NCI-H446 (cell line): ENCODE measurements at regions not wholly inside any gene's neighbourhood (a gene's known extent, or its start where the extent isn't known, plus 50 kb on each side); places are given as distances from the start of the nearest gene placed in this dataset.
"Not testable (repeated sequence)": the region's sequence is repeated elsewhere in the genome, so short reads cannot be mapped to it uniquely, and the experiment has no call there.

Experiments
- DNase-seq, 2 experiments: peaks; one replicate each; lab custom pipeline; 2025; lab: John Stamatoyannopoulos, UW

- no peak for DNase-seq
Measured at GRCh38 chr6:156601152-156602065, 175.8 kb upstream of the ARID1B start.

- no peak for DNase-seq
Measured at GRCh38 chr6:156600678-156601077, 176.5 kb upstream of the ARID1B start.

- no peak for DNase-seq
Measured at GRCh38 chr6:156599978-156600590, 177.1 kb upstream of the ARID1B start.

- no peak for DNase-seq
Measured at GRCh38 chr6:156599366-156599765, 177.8 kb upstream of the ARID1B start.

GRCh38 chr6:156598855-156599180 lies 178.4 kb upstream of the ARID1B start:
- DNase-seq = no peak

- no peak for DNase-seq
Measured at GRCh38 chr6:156598071-156598854, 178.9 kb upstream of the ARID1B start.

GRCh38 chr6:156597095-156597494 lies 180.1 kb upstream of the ARID1B start:
- DNase-seq = no peak

GRCh38 chr6:156595476-156595875 lies 181.7 kb upstream of the ARID1B start:
- no peak for DNase-seq

GRCh38 chr6:156593893-156594292 lies 183.3 kb upstream of the ARID1B start:
- no peak for DNase-seq

- DNase-seq = no peak
Measured at GRCh38 chr6:156593127-156593526, 184.1 kb upstream of the ARID1B start.

- no peak for DNase-seq
Measured at GRCh38 chr6:156590482-156590881, 186.7 kb upstream of the ARID1B start.

- DNase-seq = no peak
Measured at GRCh38 chr6:156589281-156589680, 187.9 kb upstream of the ARID1B start.

- no peak for DNase-seq
Measured at GRCh38 chr6:156587751-156588301, 189.4 kb upstream of the ARID1B start.

- no peak for DNase-seq
Measured at GRCh38 chr6:156587071-156587470, 190.1 kb upstream of the ARID1B start.

GRCh38 chr6:156585859-156586258 lies 191.3 kb upstream of the ARID1B start:
- no peak for DNase-seq

- not testable (repeated sequence) for DNase-seq
Measured at GRCh38 chr6:156584121-156584520, 193.1 kb upstream of the ARID1B start.

- DNase-seq = no peak
Measured at GRCh38 chr6:156583083-156583482, 194.1 kb upstream of the ARID1B start.

- no peak for DNase-seq
Measured at GRCh38 chr6:156582509-156582992, 194.6 kb upstream of the ARID1B start.

- DNase-seq = no peak
Measured at GRCh38 chr6:156579564-156579963, 197.6 kb upstream of the ARID1B start.

GRCh38 chr6:156577749-156578148 lies 199.4 kb upstream of the ARID1B start:
- no peak for DNase-seq

- no peak for DNase-seq
Measured at GRCh38 chr6:156575361-156575760, 201.8 kb upstream of the ARID1B start.

- DNase-seq = no peak
Measured at GRCh38 chr6:156564807-156565149, 212.4 kb upstream of the ARID1B start.
